Uterus (tissue), 3 donors: ENCODE measurements at regions not wholly inside any gene's neighbourhood (a gene's known extent, or its start where the extent isn't known, plus 50 kb on each side); places are given as distances from the start of the nearest gene placed in this dataset.

Experiments used
- DNase-seq, 2 donors: peaks; one replicate each; pipeline ENCODE4 v3.0.0-alpha.2; 2019 to 2020
- H3K27ac ChIP-seq, 2 donors: fragments of 200-600 bp; sonication (generic); 1 replicate in 1 of 2; 2 replicates in 1 of 2; pipeline ENCODE4 v1.5.1; 2016 to 2018
- H3K27me3 ChIP-seq, 2 donors: fragments of 200-600 bp; sonication (generic); one replicate each; pipeline ENCODE4 v1.5.1; 2018 to 2019; ENCODE audit warnings: control low read depth in 1 of 2
- H3K36me3 ChIP-seq, 2 donors: fragments of 200-600 bp; sonication (generic); one replicate each; pipeline ENCODE4 v1.5.1; 2019; ENCODE audit warnings: control low read depth in 1 of 2
- H3K4me1 ChIP-seq, 2 donors: fragments of 200-600 bp; sonication (generic); one replicate each; pipeline ENCODE4 v1.5.1; 2018 to 2019; ENCODE audit warnings: control low read depth in 1 of 2
- H3K4me3 ChIP-seq, 2 donors: fragments of 200-600 bp; sonication (generic); 1 replicate in 1 of 2; 2 replicates in 1 of 2; pipeline ENCODE4 v1.5.1; 2018 to 2019; ENCODE audit warnings: mild to moderate bottlenecking in 1 of 2
- H3K9me3 ChIP-seq, 2 donors: fragments of 200-600 bp; sonication (generic); one replicate each; pipeline ENCODE4 v1.5.1; 2019; ENCODE audit warnings: control low read depth in 1 of 2
- CTCF ChIP-seq, 4 experiments: fragments of 200-600 bp in 2 of 4; fragments of 450-650 bp in 2 of 4; sonication (generic) in 2 of 4; IDR thresholded peaks; one replicate each; pipeline ENCODE4 v1.5.1; 2016 to 2019; ENCODE audit warnings: antibody characterized with exemption in 4 of 4, mild to moderate bottlenecking in 2 of 4, moderate library complexity in 1 of 4
- POLR2A ChIP-seq, 2 donors: fragments of 450-650 bp; IDR thresholded peaks; one replicate each; pipeline ENCODE4 v1.6.1; 2016; ENCODE audit warnings: antibody characterized with exemption in 2 of 2, mild to moderate bottlenecking in 1 of 2, moderate library complexity in 1 of 2
- intact Hi-C: fragments of 100-400 bp; cut with DNase I; formaldehyde crosslinking; loops from one replicate; pipeline ENCODE4 v1.15.1; 2023; ENCODE audit warnings: low total_unique reads
- donor health status: DM: yes; HTN: yes; CAD: no.

- intact Hi-C loops, result no loop called here
- DNase-seq, result no peak
- no peak overlapping the region for H3K4me3 ChIP-seq
- H3K9me3 ChIP-seq, result no peaks in the 10 kb centered on the region
- H3K27ac ChIP-seq, result no peak overlapping the region
- TF ChIP-seq CTCF (IDR thresholded peaks at IDR 0.05) (no peak), POLR2A (IDR thresholded peaks at IDR 0.05) (no peak)
- no peaks in the 10 kb centered on the region for H3K36me3 ChIP-seq
- no peaks in the 10 kb centered on the region for H3K4me1 ChIP-seq
- H3K27me3 ChIP-seq, result no peaks in the 10 kb centered on the region
Observed at GRCh38 chr4:30957706-30958105, 237.5 kb downstream of the PCDH7 start.

- H3K27ac ChIP-seq, result no peak overlapping the region
- H3K36me3 ChIP-seq, result no peaks in the 10 kb centered on the region
- no peaks in the 10 kb centered on the region for H3K4me1 ChIP-seq
- DNase-seq, result no peak
- H3K9me3 ChIP-seq, result no peaks in the 10 kb centered on the region
- intact Hi-C loops, result no loop called here
- H3K4me3 ChIP-seq, result no peak overlapping the region
- no peak for TF ChIP-seq POLR2A (IDR thresholded peaks at IDR 0.05)
- TF ChIP-seq CTCF (IDR thresholded peaks at IDR 0.05), result no peak
- no peaks in the 10 kb centered on the region for H3K27me3 ChIP-seq
Observed at GRCh38 chr4:30959781-30960485, 239.8 kb downstream of the PCDH7 start.

- no peak for DNase-seq
- Histone ChIP-seq H3K9me3 (no peaks in the 10 kb centered on the region), H3K27ac (no peak overlapping the region), H3K4me3 (no peak overlapping the region), H3K36me3 (no peaks in the 10 kb centered on the region), H3K27me3 (no peaks in the 10 kb centered on the region), H3K4me1 (no peaks in the 10 kb centered on the region)
- intact Hi-C loops, result no loop called here
- no peak for TF ChIP-seq CTCF (IDR thresholded peaks at IDR 0.05)
- TF ChIP-seq POLR2A (IDR thresholded peaks at IDR 0.05), result no peak
Observed at GRCh38 chr4:30962939-30963338, 242.8 kb downstream of the PCDH7 start.

- Histone ChIP-seq H3K27ac (no peak overlapping the region), H3K9me3 (no peaks in the 10 kb centered on the region)
- intact Hi-C loops, result no loop called here
Observed at GRCh38 chr4:30968926-30969325, 248.8 kb downstream of the PCDH7 start.

GRCh38 chr4:30972542-30972941 is 252.4 kb downstream of the PCDH7 start:
- Histone ChIP-seq H3K27me3 (no peaks in the 10 kb centered on the region), H3K4me1 (no peaks in the 10 kb centered on the region), H3K36me3 (no peaks in the 10 kb centered on the region), H3K4me3 (no peak overlapping the region), H3K9me3 (no peaks in the 10 kb centered on the region), H3K27ac (no peak overlapping the region)
- no peak for TF ChIP-seq CTCF (IDR thresholded peaks at IDR 0.05)
- TF ChIP-seq POLR2A (IDR thresholded peaks at IDR 0.05), result no peak
- intact Hi-C loops, result no loop called here
- DNase-seq, result no peak

More at GRCh38 chr4:30968926-30969325, 248.8 kb downstream of the PCDH7 start:
- no peak overlapping the region for H3K4me3 ChIP-seq
- H3K4me1 ChIP-seq, result no peaks in the 10 kb centered on the region
- no peak for DNase-seq
- TF ChIP-seq POLR2A (IDR thresholded peaks at IDR 0.05) (no peak), CTCF (IDR thresholded peaks at IDR 0.05) (no peak)
- no peaks in the 10 kb centered on the region for H3K36me3 ChIP-seq
- H3K27me3 ChIP-seq, result no peaks in the 10 kb centered on the region
